ENCODE measurements at regions not wholly inside any gene's neighbourhood (a gene's known extent, or its start where the extent isn't known, plus 50 kb on each side); places are given as distances from the start of the nearest gene placed in this dataset.

DNA sequence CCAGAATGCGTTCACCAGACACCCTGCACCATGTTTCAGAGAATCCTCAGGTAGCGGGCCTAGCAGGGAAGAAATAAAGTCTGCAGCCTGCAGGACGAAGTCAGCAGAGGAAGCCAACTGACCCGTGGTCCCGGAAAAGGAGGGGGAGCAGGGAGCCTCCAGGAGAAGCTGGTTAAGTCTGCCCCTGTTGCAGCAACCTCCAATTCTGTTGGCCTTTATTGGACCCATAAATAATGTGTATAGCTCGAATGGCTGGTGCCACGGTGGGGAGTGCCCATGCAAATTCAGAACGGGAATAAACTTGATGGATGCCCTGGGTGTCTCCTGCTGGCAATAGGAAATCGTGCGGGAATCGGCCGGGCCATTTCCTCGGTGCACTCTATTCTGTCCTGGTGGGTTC, 254.1 kb downstream of the AJAP1 start:
- TF ChIP-seq, protein P1, sequence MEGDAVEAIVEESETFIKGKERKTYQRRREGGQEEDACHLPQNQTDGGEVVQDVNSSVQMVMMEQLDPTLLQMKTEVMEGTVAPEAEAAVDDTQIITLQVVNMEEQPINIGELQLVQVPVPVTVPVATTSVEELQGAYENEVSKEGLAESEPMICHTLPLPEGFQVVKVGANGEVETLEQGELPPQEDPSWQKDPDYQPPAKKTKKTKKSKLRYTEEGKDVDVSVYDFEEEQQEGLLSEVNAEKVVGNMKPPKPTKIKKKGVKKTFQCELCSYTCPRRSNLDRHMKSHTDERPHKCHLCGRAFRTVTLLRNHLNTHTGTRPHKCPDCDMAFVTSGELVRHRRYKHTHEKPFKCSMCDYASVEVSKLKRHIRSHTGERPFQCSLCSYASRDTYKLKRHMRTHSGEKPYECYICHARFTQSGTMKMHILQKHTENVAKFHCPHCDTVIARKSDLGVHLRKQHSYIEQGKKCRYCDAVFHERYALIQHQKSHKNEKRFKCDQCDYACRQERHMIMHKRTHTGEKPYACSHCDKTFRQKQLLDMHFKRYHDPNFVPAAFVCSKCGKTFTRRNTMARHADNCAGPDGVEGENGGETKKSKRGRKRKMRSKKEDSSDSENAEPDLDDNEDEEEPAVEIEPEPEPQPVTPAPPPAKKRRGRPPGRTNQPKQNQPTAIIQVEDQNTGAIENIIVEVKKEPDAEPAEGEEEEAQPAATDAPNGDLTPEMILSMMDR (IDR thresholded peaks at IDR 0.05): no peak

DNA sequence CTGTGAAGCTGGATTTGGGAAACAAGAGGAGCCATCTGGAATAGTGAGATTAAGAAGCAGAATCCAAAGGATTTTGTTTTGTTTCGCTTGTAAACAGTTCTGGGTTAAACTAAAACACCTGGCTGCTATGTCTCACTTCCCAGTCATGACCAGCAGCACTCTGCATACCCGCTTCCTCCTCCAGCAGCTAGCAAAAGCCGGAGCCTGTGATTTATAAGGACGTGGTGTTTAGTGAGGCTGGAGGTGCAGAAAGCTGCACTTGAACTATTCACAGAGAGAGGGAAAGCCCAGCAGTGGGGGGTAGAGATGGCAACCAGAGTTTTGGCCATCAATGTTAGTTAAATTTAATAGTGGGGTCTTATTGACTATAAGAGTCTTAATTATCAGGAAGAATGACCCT, 240.2 kb downstream of the AJAP1 start:
- H3K9me3 ChIP-seq: no peaks in the 10 kb centered on the region
- no peaks in the 10 kb centered on the region for H3K27me3 ChIP-seq
- no peak for DNase-seq (ENCODE audit: low spot score in 2 of 2)
- no peaks in the 10 kb centered on the region for H3K36me3 ChIP-seq
- H3K4me1 ChIP-seq: no peaks in the 10 kb centered on the region
- intact Hi-C loops (cut with DNase I): no loop called here
- H3K27ac ChIP-seq: no peak overlapping the region
- no peak overlapping the region for H3K4me3 ChIP-seq
- TF ChIP-seq, protein P1 (IDR thresholded peaks at IDR 0.05): no peak

More for the DNA sequence above, 254.1 kb downstream of the AJAP1 start:
- H3K27me3 ChIP-seq: no peaks in the 10 kb centered on the region
- no peaks in the 10 kb centered on the region for H3K4me1 ChIP-seq
- no peak for DNase-seq (ENCODE audit: low spot score in 2 of 2)
- no peaks in the 10 kb centered on the region for H3K36me3 ChIP-seq
- intact Hi-C loops (cut with DNase I): no loop called here
- no peaks in the 10 kb centered on the region for H3K9me3 ChIP-seq
- no peak overlapping the region for H3K4me3 ChIP-seq
- H3K27ac ChIP-seq: no peak overlapping the region

DNA sequence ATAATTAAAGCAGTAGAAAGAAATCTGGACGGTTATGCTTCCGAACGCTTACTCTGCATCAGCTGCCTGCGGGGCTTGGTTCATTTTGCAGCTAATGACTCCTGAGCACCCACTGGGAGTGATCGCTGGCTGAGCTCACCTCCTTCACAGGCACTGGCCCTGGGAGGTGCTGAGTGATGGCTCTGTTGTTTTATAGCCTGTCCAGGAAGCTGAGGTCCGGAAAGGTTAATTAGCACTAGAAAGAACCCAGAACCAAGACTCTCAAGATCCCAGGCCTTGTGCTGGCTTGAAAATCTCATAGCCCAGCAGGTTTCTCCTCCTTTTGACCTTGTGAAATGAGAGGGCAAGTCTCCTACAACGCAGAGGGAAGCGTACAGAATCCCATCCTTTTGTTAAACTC, 226.2 kb downstream of the AJAP1 start:
- Histone ChIP-seq H3K27me3 (no peaks in the 10 kb centered on the region), H3K27ac (no peak overlapping the region), H3K4me3 (no peak overlapping the region), H3K9me3 (no peaks in the 10 kb centered on the region), H3K36me3 (no peaks in the 10 kb centered on the region), H3K4me1 (no peaks in the 10 kb centered on the region)
- TF ChIP-seq, protein P1 (IDR thresholded peaks at IDR 0.05): no peak
- DNase-seq (ENCODE audit: low spot score in 2 of 2): no peak
- intact Hi-C loops (cut with DNase I): no loop called here

DNA sequence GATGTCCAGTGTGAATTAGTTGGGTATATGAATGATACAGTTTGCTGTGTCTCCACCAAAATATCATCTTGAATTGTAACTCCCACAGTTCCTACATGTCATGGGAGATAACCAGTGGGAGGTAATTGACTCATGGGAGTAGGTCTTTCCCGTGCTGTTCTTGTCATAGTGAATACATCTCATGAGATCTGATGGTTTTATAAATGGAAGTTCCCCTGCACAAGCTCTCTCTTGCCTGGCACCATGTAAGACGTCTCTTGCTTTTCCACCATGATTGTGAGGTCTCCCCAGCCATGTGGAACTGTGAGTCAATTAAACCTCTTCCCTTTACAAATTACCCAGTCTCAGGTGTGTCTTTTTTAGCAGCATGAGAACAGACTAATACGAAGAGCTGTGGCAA, 223.0 kb downstream of the AJAP1 start:
- no peak overlapping the region for H3K4me3 ChIP-seq
- no peak for DNase-seq (ENCODE audit: low spot score in 2 of 2)
- TF ChIP-seq, protein P1 (IDR thresholded peaks at IDR 0.05): no peak
- no peak overlapping the region for H3K27ac ChIP-seq
- intact Hi-C loops (cut with DNase I): no loop called here
- no peaks in the 10 kb centered on the region for H3K27me3 ChIP-seq
- no peaks in the 10 kb centered on the region for H3K4me1 ChIP-seq
- H3K9me3 ChIP-seq: no peaks in the 10 kb centered on the region
- no peaks in the 10 kb centered on the region for H3K36me3 ChIP-seq

DNA sequence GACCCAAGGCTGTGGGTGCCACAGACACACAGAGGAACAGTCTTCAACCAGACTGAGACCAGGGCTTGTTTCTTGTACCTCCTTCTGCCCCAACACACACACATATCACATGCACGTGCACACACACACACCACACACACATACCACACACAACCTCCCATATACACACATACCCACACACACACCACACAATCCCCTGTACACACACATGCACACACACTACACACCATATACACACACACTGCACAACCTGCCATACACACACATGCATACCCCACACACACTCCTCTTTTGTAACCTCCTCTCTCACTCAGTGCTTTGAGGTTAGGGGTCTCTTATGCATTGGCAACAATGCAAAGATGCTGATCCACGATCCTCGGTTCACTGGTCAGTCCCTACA, 217.0 kb downstream of the AJAP1 start:
- H3K36me3 ChIP-seq: no peaks in the 10 kb centered on the region
- no peak for DNase-seq (ENCODE audit: low spot score in 2 of 2)
- no peak overlapping the region for H3K4me3 ChIP-seq
- intact Hi-C loops (cut with DNase I): no loop called here
- no peaks in the 10 kb centered on the region for H3K4me1 ChIP-seq
- TF ChIP-seq, protein P1 (IDR thresholded peaks at IDR 0.05): no peak
- H3K9me3 ChIP-seq: no peaks in the 10 kb centered on the region
- H3K27ac ChIP-seq: no peak overlapping the region
- H3K27me3 ChIP-seq: no peaks in the 10 kb centered on the region

DNA sequence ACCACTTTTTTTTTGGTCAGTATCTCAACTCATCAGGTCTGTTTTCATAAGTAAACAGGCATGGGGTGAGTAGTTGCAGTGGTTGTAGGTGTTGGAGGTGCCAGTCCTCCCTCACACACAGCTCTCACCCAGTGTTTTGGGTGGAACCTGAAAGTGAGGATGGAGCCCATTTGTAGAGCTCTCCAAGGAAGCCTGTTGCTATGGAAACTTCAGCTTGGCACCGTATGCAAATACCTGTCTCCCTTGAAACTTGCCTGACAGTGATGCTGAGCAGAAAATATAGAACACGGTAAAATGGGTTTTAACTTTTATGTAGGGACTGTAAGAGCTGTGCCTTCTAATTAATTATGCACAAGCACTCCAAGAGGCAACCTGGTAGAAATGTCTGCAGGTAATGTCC, 214.1 kb downstream of the AJAP1 start:
- Histone ChIP-seq H3K4me3 (no peak overlapping the region), H3K4me1 (no peaks in the 10 kb centered on the region), H3K27ac (no peak overlapping the region), H3K27me3 (no peaks in the 10 kb centered on the region), H3K9me3 (no peaks in the 10 kb centered on the region), H3K36me3 (no peaks in the 10 kb centered on the region)
- intact Hi-C loops (cut with DNase I): no loop called here
- no peak for DNase-seq (ENCODE audit: low spot score in 2 of 2)
- TF ChIP-seq, protein P1 (IDR thresholded peaks at IDR 0.05): no peak
